Bronchial epithelial cell (primary cell): ENCODE measurements at regions not wholly inside any gene's neighbourhood (a gene's known extent, or its start where the extent isn't known, plus 50 kb on each side); places are given as distances from the start of the nearest gene placed in this dataset.
A peak's percentile ranks its signal among the peaks of the same experiment; 100 is the strongest.

Experiments
- DNase-seq: peaks from one replicate; pipeline ENCODE4 v3.0.0-alpha.2; 2010; ENCODE audit warnings: low read depth
- FAIRE-seq: peaks from 2 replicates; lab custom pipeline; 2011; peaks lifted over from hg19 to GRCh38; lab: Jason Lieb, UNC
- H3K27me3 ChIP-seq: 2 replicates; pipeline ENCODE4 v1.5.1; 2011; ENCODE audit warnings: low read length; ENCODE audit not compliant: control insufficient read depth, insufficient read depth
- H3K36me3 ChIP-seq: 2 replicates; pipeline ENCODE4 v1.5.1; 2011; ENCODE audit warnings: low read length; ENCODE audit not compliant: control insufficient read depth, insufficient read depth
- H3K4me3 ChIP-seq: 2 replicates; pipeline ENCODE4 v1.5.1; 2011; ENCODE audit warnings: mild to moderate bottlenecking, low read depth, low read length, control low read depth
- CTCF ChIP-seq: IDR thresholded peaks from 2 replicates; pipeline ENCODE4 v1.5.1; 2011; ENCODE audit warnings: mild to moderate bottlenecking, moderate library complexity, low read length, control low read depth, inconsistent platforms; ENCODE audit not compliant: insufficient read depth, severe bottlenecking

- H3K27me3 ChIP-seq: no peaks in the 10 kb centered on the region
- FAIRE-seq (no peak), DNase-seq (no peak)
- H3K36me3 ChIP-seq: no peaks in the 10 kb centered on the region
- no peak overlapping the region for H3K4me3 ChIP-seq
- TF ChIP-seq CTCF: no peak
These were observed 299.8 kb downstream of the DUSP10 start for GRCh38 chr1:221442056-221442455.

- DNase-seq (no peak), FAIRE-seq (no peak)
- no peak for TF ChIP-seq CTCF
- H3K4me3 ChIP-seq: no peak overlapping the region
- no peaks in the 10 kb centered on the region for H3K27me3 ChIP-seq
- no peaks in the 10 kb centered on the region for H3K36me3 ChIP-seq
These were observed 297.5 kb downstream of the DUSP10 start for GRCh38 chr1:221444346-221444745.

- DNase-seq: no peak
- Histone ChIP-seq H3K36me3 (no peaks in the 10 kb centered on the region), H3K27me3 (no peaks in the 10 kb centered on the region), H3K4me3 (no peak overlapping the region)
- TF ChIP-seq CTCF: no peak
- no peak for FAIRE-seq
These were observed 293.2 kb downstream of the DUSP10 start for GRCh38 chr1:221448585-221449175.

- DNase-seq: no peak
- FAIRE-seq: no peak
- Histone ChIP-seq H3K36me3 (no peaks in the 10 kb centered on the region), H3K4me3 (no peak overlapping the region), H3K27me3 (no peaks in the 10 kb centered on the region)
- TF ChIP-seq CTCF: no peak
These were observed 292.7 kb downstream of the DUSP10 start for GRCh38 chr1:221449194-221449593.

GRCh38 chr1:221449801-221450470 is 292.0 kb downstream of the DUSP10 start:
- no peak overlapping the region for H3K4me3 ChIP-seq
- no peaks in the 10 kb centered on the region for H3K36me3 ChIP-seq
- no peak for TF ChIP-seq CTCF
- H3K27me3 ChIP-seq: no peaks in the 10 kb centered on the region
- FAIRE-seq: peak; percentile 66
- peak; percentile 83 for DNase-seq
